ENCODE measurements at regions not wholly inside any gene's neighbourhood (a gene's known extent, or its start where the extent isn't known, plus 50 kb on each side); places are given as distances from the start of the nearest gene placed in this dataset.

GRCh38 chr5:34447424-34447823 is 208.7 kb upstream of the RAI14 start:
- no peaks in the 10 kb centered on the region for H3K79me2 ChIP-seq (ENCODE audit: control insufficient read depth, insufficient read depth, low read length)
- H3K36me3 ChIP-seq (ENCODE audit: control insufficient read depth in 2 of 2, extremely low read depth in 1 of 2, insufficient read depth in 2 of 2, low read length in 2 of 2), result no peaks in the 10 kb centered on the region
- no peak overlapping the region for H3K4me2 ChIP-seq (ENCODE audit: insufficient read depth, low read length)
- DNase-seq (ENCODE audit: low read depth, low spot score) (no peak), FAIRE-seq (no peak)
- no peak overlapping the region for H3K4me3 ChIP-seq (replicated peaks in 1 of 3; ENCODE audit: insufficient read depth in 1 of 3, low read depth in 1 of 3, low read length in 3 of 3)
- H3K9ac ChIP-seq (replicated peaks; ENCODE audit: extremely low read depth, insufficient read depth, low read length), result no peak overlapping the region
- H2AFZ ChIP-seq (ENCODE audit: low read depth, low read length), result no peak overlapping the region
- no peaks in the 10 kb centered on the region for H3K9me1 ChIP-seq (replicated peaks; ENCODE audit: control insufficient read depth, extremely low read depth, insufficient read depth, low read length)
- TF ChIP-seq MAX (IDR thresholded peaks at IDR 0.05; ENCODE audit: insufficient read depth, insufficient read length) (no peak), POLR2AphosphoS5 (IDR thresholded peaks at IDR 0.05; ENCODE audit: insufficient read depth, low read depth, low read length) (no peak), FOS (IDR thresholded peaks at IDR 0.05; ENCODE audit: borderline replicate concordance, insufficient read depth, low read length) (no peak), MYC (IDR thresholded peaks at IDR 0.05; ENCODE audit: low read depth, low read length) (no peak), POLR2A (IDR thresholded peaks at IDR 0.05; ENCODE audit: low read depth, low read length) (no peak), CTCF (IDR thresholded peaks at IDR 0.05; ENCODE audit: extremely low read depth in 1 of 2, insufficient read depth in 1 of 2, low read depth in 1 of 2, low read length in 2 of 2) (no peak), EZH2 (IDR thresholded peaks at IDR 0.05; ENCODE audit: borderline replicate concordance, low read depth, low read length, severe bottlenecking) (no peak), GATA2 (IDR thresholded peaks at IDR 0.05; ENCODE audit: insufficient read depth, insufficient read length, low read depth, low read length) (no peak), JUN (IDR thresholded peaks at IDR 0.05; ENCODE audit: borderline replicate concordance, insufficient read depth, insufficient read length, low read depth) (no peak)
- H3K4me1 ChIP-seq (ENCODE audit: control insufficient read depth, extremely low read depth, insufficient read depth, low read length), result no peaks in the 10 kb centered on the region
- ChIA-PET CTCF (interaction anchor here (0.9 kb wide), 1 partner anchor 16 kb away, joined by 5 read pairs; no protein-coding TSS in a partner anchor), POLR2A (no interaction called here)
- no peaks in the 10 kb centered on the region for H4K20me1 ChIP-seq (replicated peaks; ENCODE audit: control insufficient read depth, extremely low read depth, insufficient read depth, low read length)
- H3K9me3 ChIP-seq (replicated peaks; ENCODE audit: control insufficient read depth, insufficient read depth, low read length), result no peaks in the 10 kb centered on the region
- H3K27me3 ChIP-seq (ENCODE audit: control insufficient read depth in 2 of 2, insufficient read depth in 2 of 2, low read length in 2 of 2), result peaks cover 14 to 16% of the 10 kb centered on the region in 2 experiments
- no peak overlapping the region for H3K27ac ChIP-seq (ENCODE audit: insufficient read depth, low read depth, low read length)
- dilution Hi-C loops (cut with MboI; ENCODE audit: extremely low pct_ligation_motif_present, low sequenced_read_pairs), result no loop called here
- intact Hi-C loops (cut with micrococcal nuclease), result no loop called here
- BruUV-seq (replicated peaks), result no TSS peak
